Keratinocyte (primary cell): ENCODE measurements at regions not wholly inside any gene's neighbourhood (a gene's known extent, or its start where the extent isn't known, plus 50 kb on each side); places are given as distances from the start of the nearest gene placed in this dataset.

Experiments
- DNase-seq: peaks from one replicate; pipeline ENCODE4 v3.0.0-alpha.2; 2011; ENCODE audit warnings: low read depth, missing footprints, low spot score
- FAIRE-seq: peaks from 2 replicates; lab custom pipeline; 2011; peaks lifted over from hg19 to GRCh38; lab: Jason Lieb, UNC
- H2AFZ ChIP-seq: 2 replicates; pipeline ENCODE4 v1.6.0; 2012; ENCODE audit warnings: low read length, control low read depth, inconsistent platforms; ENCODE audit not compliant: control insufficient read depth
- H3K27ac ChIP-seq: 2 replicates; pipeline ENCODE4 v1.5.1; 2011; ENCODE audit warnings: low read length; ENCODE audit not compliant: control insufficient read depth, insufficient read depth
- H3K27me3 ChIP-seq: 3 replicates; pipeline ENCODE4 v1.6.0; 2011; ENCODE audit warnings: low read length; ENCODE audit not compliant: control insufficient read depth, insufficient read depth; ENCODE audit errors: extremely low read depth
- H3K36me3 ChIP-seq, 2 experiments: 2 replicates in 1 of 2; 3 replicates in 1 of 2; pipeline ENCODE4 v1.5.1; 2011; ENCODE audit warnings: low read length in 2 of 2, mild to moderate bottlenecking in 1 of 2; ENCODE audit not compliant: control insufficient read depth in 2 of 2, insufficient read depth in 2 of 2; ENCODE audit errors: extremely low read depth in 1 of 2
- H3K4me1 ChIP-seq: 3 replicates; pipeline ENCODE4 v1.5.1; 2011; ENCODE audit warnings: low read length; ENCODE audit not compliant: control insufficient read depth, insufficient read depth; ENCODE audit errors: extremely low read depth
- H3K4me2 ChIP-seq: 3 replicates; pipeline ENCODE4 v1.6.0; 2011; ENCODE audit warnings: low read depth, low read length; ENCODE audit not compliant: control insufficient read depth, insufficient read depth; ENCODE audit errors: extremely low read depth
- H3K4me3 ChIP-seq, 3 experiments: fragments of 200-600 bp in 1 of 3; sonication (generic) in 1 of 3; 2 replicates in 2 of 3; 3 replicates in 1 of 3; pipeline ENCODE4 v1.5.1; 2011 to 2016; ENCODE audit warnings: low read length in 3 of 3, mild to moderate bottlenecking in 3 of 3, control low read depth in 2 of 3, inconsistent platforms in 1 of 3, low read depth in 1 of 3, mixed read lengths in 1 of 3, mixed run types in 1 of 3, moderate library complexity in 1 of 3; ENCODE audit not compliant: control insufficient read depth in 2 of 3, insufficient read depth in 2 of 3; ENCODE audit errors: extremely low read depth in 1 of 3
- H3K79me2 ChIP-seq: 2 replicates; pipeline ENCODE4 v1.6.0; 2012; ENCODE audit warnings: low read length; ENCODE audit not compliant: control insufficient read depth, insufficient read depth
- H3K9ac ChIP-seq: 3 replicates; pipeline ENCODE4 v1.6.0; 2011; ENCODE audit warnings: low read length; ENCODE audit not compliant: control insufficient read depth, insufficient read depth; ENCODE audit errors: extremely low read depth
- H3K9me1 ChIP-seq: 3 replicates; pipeline ENCODE4 v1.6.0; 2011; ENCODE audit warnings: low read length; ENCODE audit not compliant: control insufficient read depth, insufficient read depth; ENCODE audit errors: extremely low read depth
- H3K9me3 ChIP-seq: 2 replicates; pipeline ENCODE4 v1.5.1; 2012; ENCODE audit warnings: low read depth, low read length; ENCODE audit not compliant: control insufficient read depth
- H4K20me1 ChIP-seq: 3 replicates; pipeline ENCODE4 v1.6.0; 2011; ENCODE audit warnings: low read length; ENCODE audit not compliant: control insufficient read depth, insufficient read depth; ENCODE audit errors: extremely low read depth
- CTCF ChIP-seq, 3 experiments: IDR thresholded peaks in 1 of 3; conservative IDR thresholded peaks in 1 of 3; optimal IDR thresholded peaks in 1 of 3; 2 replicates in 2 of 3; 3 replicates in 1 of 3; pipeline versions ENCODE3 to v1.5.1; 2011; ENCODE audit warnings: low read length in 3 of 3, mild to moderate bottlenecking in 3 of 3, moderate library complexity in 2 of 3, control low read depth in 1 of 3, inconsistent platforms in 1 of 3; ENCODE audit not compliant: insufficient read depth in 2 of 3; ENCODE audit errors: extremely low read depth in 1 of 3
- EZH2 ChIP-seq: IDR thresholded peaks from one replicate; pipeline ENCODE4 v1.6.1; 2012; ENCODE audit warnings: inconsistent platforms, mild to moderate bottlenecking, low read length, moderate library complexity
- dilution Hi-C: fragments of 300-500 bp; cut with MboI; formaldehyde crosslinking; loops from one replicate; pipeline ENCODE4 v1.7.0; 2020; ENCODE audit warnings: low sequenced_read_pairs; ENCODE audit not compliant: extremely low pct_ligation_motif_present

GRCh38 chr5:34562791-34563190 is 93.3 kb upstream of the RAI14 start:
- Histone ChIP-seq H3K4me3 (no peak overlapping the region), H3K27me3 (no peaks in the 10 kb centered on the region), H3K79me2 (no peaks in the 10 kb centered on the region), H4K20me1 (no peaks in the 10 kb centered on the region), H3K4me1 (no peaks in the 10 kb centered on the region), H3K9me1 (no peaks in the 10 kb centered on the region), H3K27ac (no peak overlapping the region), H3K9me3 (no peaks in the 10 kb centered on the region), H3K9ac (no peak overlapping the region), H3K4me2 (no peak overlapping the region), H3K36me3 (no peaks in the 10 kb centered on the region), H2AFZ (no peak overlapping the region)
- dilution Hi-C loops, result no loop called here
- no peak for DNase-seq
- no peak for FAIRE-seq
- no peak for TF ChIP-seq CTCF (optimal IDR thresholded peaks at IDR 0.05 in 1 of 3, IDR thresholded peaks at IDR 0.05 in 1 of 3, conservative IDR thresholded peaks at IDR 0.05 in 1 of 3; ENCODE audit: extremely low read depth in 1 of 3, insufficient read depth in 2 of 3, low read length in 3 of 3)
- no peak for TF ChIP-seq EZH2

GRCh38 chr5:34563269-34563668 is 92.9 kb upstream of the RAI14 start:
- H3K4me2 ChIP-seq, result no peak overlapping the region
- no peaks in the 10 kb centered on the region for H3K9me3 ChIP-seq
- no peaks in the 10 kb centered on the region for H4K20me1 ChIP-seq
- H3K79me2 ChIP-seq, result no peaks in the 10 kb centered on the region
- H3K4me1 ChIP-seq, result no peaks in the 10 kb centered on the region
- dilution Hi-C loops, result no loop called here
- no peak overlapping the region for H3K4me3 ChIP-seq
- no peaks in the 10 kb centered on the region for H3K9me1 ChIP-seq
- H3K27me3 ChIP-seq, result no peaks in the 10 kb centered on the region
- FAIRE-seq, result no peak
- H3K36me3 ChIP-seq, result no peaks in the 10 kb centered on the region
- H2AFZ ChIP-seq, result no peak overlapping the region
- TF ChIP-seq EZH2 (no peak), CTCF (optimal IDR thresholded peaks at IDR 0.05 in 1 of 3, IDR thresholded peaks at IDR 0.05 in 1 of 3, conservative IDR thresholded peaks at IDR 0.05 in 1 of 3; ENCODE audit: extremely low read depth in 1 of 3, insufficient read depth in 2 of 3, low read length in 3 of 3) (no peak)
- no peak overlapping the region for H3K9ac ChIP-seq
- no peak overlapping the region for H3K27ac ChIP-seq
- no peak for DNase-seq
